ENCODE measurements at regions not wholly inside any gene's neighbourhood (a gene's known extent, or its start where the extent isn't known, plus 50 kb on each side); places are given as distances from the start of the nearest gene placed in this dataset.

- TF ChIP-seq CTCF (CRISPR knock-in tag; IDR thresholded peaks at IDR 0.05) (no peak), ZBTB1 (CRISPR knock-in tag; IDR thresholded peaks at IDR 0.05; ENCODE audit: borderline replicate concordance) (no peak), ZFP91 (CRISPR knock-in tag; IDR thresholded peaks at IDR 0.05; ENCODE audit: borderline replicate concordance) (no peak), ZNF10 (CRISPR knock-in tag; IDR thresholded peaks at IDR 0.05; ENCODE audit: borderline replicate concordance, low read depth) (no peak), ZBTB21 (CRISPR knock-in tag; IDR thresholded peaks at IDR 0.05) (no peak), ZNF407 (CRISPR knock-in tag; IDR thresholded peaks at IDR 0.05; ENCODE audit: not compliant biosample characterization) (no peak), RNF2 (conservative IDR thresholded peaks at IDR 0.05; ENCODE audit: low read depth) (no peak), POLR2AphosphoS5 (IDR thresholded peaks at IDR 0.05; ENCODE audit: low read depth, low read length) (no peak), POLR2A (IDR thresholded peaks at IDR 0.05; ENCODE audit: insufficient read depth in 1 of 2, low read depth in 2 of 2, low read length in 2 of 2) (no peak), YY1 (IDR thresholded peaks at IDR 0.05; ENCODE audit: insufficient read depth, insufficient replicate concordance, low read depth, low read length) (no peak), ZNF501 (CRISPR knock-in tag; IDR thresholded peaks at IDR 0.05) (no peak)
These were observed 410.4 kb downstream of the DUSP10 start for GRCh38 chr1:221331273-221332183.

All from HepG2 (cell line).